DMS114 treated with DMSO at 0.1 percent for 48 hours (cell line): ENCODE measurements at regions not wholly inside any gene's neighbourhood (a gene's known extent, or its start where the extent isn't known, plus 50 kb on each side); places are given as distances from the start of the nearest gene placed in this dataset.
"Not testable (repeated sequence)": the region's sequence is repeated elsewhere in the genome, so short reads cannot be mapped to it uniquely, and the experiment has no call there.

ENCODE experiments used
- DNase-seq: peaks from one replicate; lab custom pipeline; 2025; ENCODE audit not compliant: unreplicated experiment; lab: John Stamatoyannopoulos, UW

DNA sequence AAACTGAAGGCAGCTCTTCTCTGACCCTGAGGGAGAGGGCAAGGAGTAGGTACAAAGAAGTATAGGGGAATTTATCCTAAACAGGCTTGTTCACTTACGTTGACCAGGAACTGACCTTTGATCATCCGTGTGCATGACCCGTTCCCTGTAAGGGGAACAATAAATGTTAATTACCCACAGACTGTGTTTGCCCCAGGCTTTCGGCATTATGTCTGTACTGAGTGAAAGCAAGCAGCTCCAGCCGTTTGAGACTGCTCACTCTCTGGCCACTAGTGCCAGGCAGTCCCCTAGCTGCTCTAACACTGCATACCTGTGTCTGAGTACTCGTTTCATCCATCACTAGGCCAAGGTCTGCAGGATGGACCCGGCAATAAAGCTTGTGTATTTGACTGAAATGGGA is 1365.3 kb downstream of the NCAM2 start:
- no peak for DNase-seq

DNA sequence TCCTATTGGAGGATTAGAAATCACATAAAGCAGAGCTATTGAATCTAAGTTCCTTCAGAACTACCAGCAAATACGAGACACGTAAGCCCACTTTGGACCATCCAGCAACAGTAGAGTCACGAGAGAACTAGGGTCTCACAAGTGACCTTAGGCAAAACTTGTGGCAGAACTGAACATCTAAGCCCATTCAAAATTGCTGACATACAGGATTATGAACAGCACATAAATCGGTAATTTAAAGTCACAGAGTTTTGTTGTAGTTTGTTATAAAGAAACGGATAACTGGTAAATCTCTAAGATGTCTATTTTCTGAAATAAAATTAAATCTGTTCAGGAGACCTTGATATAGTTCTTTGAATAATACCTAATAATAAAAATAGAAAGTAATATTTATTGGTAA is 1366.0 kb downstream of the NCAM2 start:
- no peak for DNase-seq

- no peak for DNase-seq
Measured at GRCh38 chr21:22374218-22374969, 1376.2 kb downstream of the NCAM2 start.

- DNase-seq = not testable (repeated sequence)
Measured at GRCh38 chr21:22377795-22378194, 1379.6 kb downstream of the NCAM2 start.

- DNase-seq = no peak
Measured at GRCh38 chr21:22393324-22393723, 1395.1 kb downstream of the NCAM2 start.

- no peak for DNase-seq
Measured at GRCh38 chr21:22395965-22396364, 1397.8 kb downstream of the NCAM2 start.

- DNase-seq = no peak
Measured at GRCh38 chr21:22399681-22400514, 1401.7 kb downstream of the NCAM2 start.

- DNase-seq = no peak
Measured at GRCh38 chr21:22409571-22409970, 1411.4 kb downstream of the NCAM2 start.

DNA sequence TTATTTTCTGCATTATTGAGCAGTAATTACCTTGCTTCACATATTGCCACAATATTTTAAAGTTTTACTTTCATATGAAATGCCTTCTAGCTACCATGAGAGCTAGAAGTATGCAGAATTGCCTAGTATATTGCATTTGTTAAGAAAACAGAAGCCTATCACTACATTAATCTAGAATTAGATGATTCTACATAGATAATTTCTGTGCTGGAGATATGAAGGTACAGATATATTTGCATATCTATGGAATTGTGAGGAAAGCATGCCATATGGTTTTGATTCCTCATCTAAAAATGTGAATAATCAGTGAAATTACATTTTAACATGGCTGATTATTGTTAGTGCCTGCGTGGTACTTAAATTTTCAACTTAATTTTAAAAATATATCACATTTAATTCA is 1418.3 kb downstream of the NCAM2 start:
- no peak for DNase-seq

- DNase-seq = no peak
Measured at GRCh38 chr21:22421416-22422180, 1423.4 kb downstream of the NCAM2 start.

GRCh38 chr21:22438428-22439086 is 1440.3 kb downstream of the NCAM2 start:
- no peak for DNase-seq

- no peak for DNase-seq
Measured at GRCh38 chr21:22444990-22445389, 1446.8 kb downstream of the NCAM2 start.

- no peak for DNase-seq
Measured at GRCh38 chr21:22450507-22450906, 1452.3 kb downstream of the NCAM2 start.

DNA sequence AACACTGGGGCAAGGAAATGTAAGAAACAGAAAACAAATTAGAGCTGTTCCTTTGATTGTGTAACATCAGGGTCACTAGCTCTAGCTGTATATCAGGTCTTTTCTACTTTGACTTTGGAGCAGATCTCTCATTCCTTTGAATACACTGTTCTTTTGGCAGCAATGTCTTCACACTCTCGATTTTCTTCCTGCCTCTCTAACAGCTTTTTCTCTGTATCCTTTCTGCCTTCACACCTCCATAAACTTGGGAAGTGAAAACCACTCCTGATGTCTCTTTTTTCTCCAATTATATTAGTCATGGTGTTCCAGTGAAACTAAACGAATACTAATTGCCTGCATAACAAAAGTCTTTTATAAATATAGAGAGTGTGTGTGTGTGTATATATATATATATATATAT is 1458.0 kb downstream of the NCAM2 start:
- no peak for DNase-seq

- DNase-seq = no peak
Measured at GRCh38 chr21:22468893-22469292, 1470.7 kb downstream of the NCAM2 start.

GRCh38 chr21:22474403-22474802 is 1476.2 kb downstream of the NCAM2 start:
- no peak for DNase-seq

DNA sequence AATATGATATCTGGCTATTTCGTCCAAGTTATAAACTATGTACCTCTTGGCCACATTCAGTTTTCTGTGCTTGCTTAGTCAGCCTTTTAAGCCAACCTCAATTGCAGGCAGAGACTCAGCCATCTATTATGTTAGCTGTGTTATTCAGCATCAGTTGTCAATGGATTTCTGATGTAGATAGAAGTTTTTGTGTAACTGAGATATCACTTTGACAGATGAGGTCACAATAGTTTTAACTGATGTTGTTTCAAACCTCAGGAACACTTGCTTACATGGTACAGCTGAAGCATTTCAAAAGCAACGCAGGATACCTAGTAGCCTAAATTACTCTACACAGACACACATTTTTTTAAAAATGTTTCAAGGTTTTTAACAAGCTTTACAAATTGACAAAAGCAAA is 1478.0 kb downstream of the NCAM2 start:
- no peak for DNase-seq

GRCh38 chr21:22476726-22477646 is 1478.8 kb downstream of the NCAM2 start:
- DNase-seq = no peak

DNA sequence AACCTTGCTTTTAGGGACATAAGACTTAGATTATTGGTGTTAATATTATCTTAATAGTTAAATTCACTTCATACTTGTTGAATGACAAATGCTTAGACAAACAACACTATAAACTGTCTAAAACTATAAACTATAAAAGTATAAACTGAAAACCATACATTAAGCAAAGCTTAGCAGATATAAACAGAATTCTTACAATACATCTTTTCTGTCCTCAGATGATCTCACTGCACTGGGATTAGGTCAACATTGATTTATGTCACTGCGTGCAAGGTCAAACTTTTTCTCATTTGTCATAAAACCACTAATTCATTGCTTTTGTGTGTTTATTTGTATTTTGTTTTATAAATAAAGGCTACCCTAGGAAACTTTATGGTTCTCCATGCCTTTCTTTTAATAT is 1491.8 kb downstream of the NCAM2 start:
- no peak for DNase-seq

GRCh38 chr21:22516230-22516629 is 1518.0 kb downstream of the NCAM2 start:
- DNase-seq = no peak
